Astrocyte (in vitro differentiated cells and primary cell): ENCODE measurements at regions not wholly inside any gene's neighbourhood (a gene's known extent, or its start where the extent isn't known, plus 50 kb on each side); places are given as distances from the start of the nearest gene placed in this dataset.

ENCODE experiments used
- DNase-seq: peaks from one replicate; pipeline ENCODE4 v3.0.0-alpha.2; 2010; ENCODE audit warnings: low read depth
- FAIRE-seq: peaks from 2 replicates; lab custom pipeline; 2011; peaks lifted over from hg19 to GRCh38; lab: Jason Lieb, UNC
- H2AFZ ChIP-seq: 2 replicates; pipeline ENCODE4 v1.6.0; 2012; ENCODE audit warnings: low read depth, low read length, inconsistent platforms
- H3K27ac ChIP-seq: 2 replicates; pipeline ENCODE4 v1.5.1; 2011; ENCODE audit warnings: low read depth, low read length, inconsistent platforms
- H3K27me3 ChIP-seq: 2 replicates; pipeline ENCODE4 v1.6.0; 2011; ENCODE audit warnings: low read length, inconsistent platforms; ENCODE audit not compliant: insufficient read depth
- H3K36me3 ChIP-seq: 2 replicates; pipeline ENCODE4 v1.5.1; 2011; ENCODE audit warnings: low read length, inconsistent platforms; ENCODE audit not compliant: insufficient read depth
- H3K4me1 ChIP-seq: 2 replicates; pipeline ENCODE4 v1.5.1; 2011; ENCODE audit warnings: low read length, inconsistent platforms; ENCODE audit not compliant: insufficient read depth
- H3K4me2 ChIP-seq: 2 replicates; pipeline ENCODE4 v1.6.0; 2012; ENCODE audit warnings: low read length, inconsistent platforms
- H3K4me3 ChIP-seq: 2 replicates; pipeline ENCODE4 v1.5.1; 2011; ENCODE audit warnings: low read depth, mild to moderate bottlenecking, low read length, inconsistent platforms; ENCODE audit not compliant: insufficient read depth
- H3K79me2 ChIP-seq: 2 replicates; pipeline ENCODE4 v1.6.0; 2012; ENCODE audit warnings: mild to moderate bottlenecking, low read length, inconsistent platforms; ENCODE audit not compliant: insufficient read depth
- H3K9ac ChIP-seq: 2 replicates; pipeline ENCODE4 v1.6.0; 2012; ENCODE audit warnings: mild to moderate bottlenecking, low read length, inconsistent platforms
- H3K9me3 ChIP-seq: 2 replicates; pipeline ENCODE4 v1.5.1; 2012; ENCODE audit warnings: low read depth, mild to moderate bottlenecking, low read length, inconsistent platforms; ENCODE audit not compliant: insufficient read depth
- H4K20me1 ChIP-seq: 2 replicates; pipeline ENCODE4 v1.6.0; 2012; ENCODE audit warnings: low read length, inconsistent platforms; ENCODE audit not compliant: insufficient read depth
- H3K27ac Mint-ChIP-seq: one replicate; pipeline ENCODE4 v1.8.0; 2021; ENCODE audit warnings: mild to moderate bottlenecking, mixed read lengths; ENCODE audit not compliant: unreplicated experiment
- H3K27me3 Mint-ChIP-seq: one replicate; pipeline ENCODE4 v1.8.0; 2021; ENCODE audit warnings: low read depth, mixed read lengths; ENCODE audit not compliant: unreplicated experiment
- H3K36me3 Mint-ChIP-seq: one replicate; pipeline ENCODE4 v1.8.0; 2021; ENCODE audit warnings: low read depth, mixed read lengths; ENCODE audit not compliant: unreplicated experiment
- H3K4me1 Mint-ChIP-seq: one replicate; pipeline ENCODE4 v1.8.0; 2021; ENCODE audit warnings: low read depth, mixed read lengths; ENCODE audit not compliant: unreplicated experiment
- H3K4me3 Mint-ChIP-seq: one replicate; pipeline ENCODE4 v1.8.0; 2021; ENCODE audit warnings: mild to moderate bottlenecking, moderate library complexity, mixed read lengths; ENCODE audit not compliant: unreplicated experiment
- H3K9me3 Mint-ChIP-seq: one replicate; pipeline ENCODE4 v1.8.0; 2021; ENCODE audit warnings: mild to moderate bottlenecking, mixed read lengths; ENCODE audit not compliant: unreplicated experiment
- EZH2 ChIP-seq: IDR thresholded peaks from 2 replicates; pipeline ENCODE4 v1.6.1; 2012; ENCODE audit warnings: mild to moderate bottlenecking, low read length, inconsistent platforms; ENCODE audit not compliant: insufficient read depth
- TF ChIP-seq, protein P1 (sequence below): IDR thresholded peaks from 2 replicates; pipeline ENCODE4 v1.5.1; 2011; ENCODE audit warnings: low read depth, mild to moderate bottlenecking, inconsistent platforms, low read length, moderate library complexity; ENCODE audit not compliant: insufficient read depth

GRCh38 chr2:8255448-8255800, 426.4 kb upstream of the ID2 start:
- Mint-ChIP-seq H3K4me1 (peaks cover 2% of the 10 kb centered on the region), H3K27ac (no peak overlapping the region)
- H2AFZ ChIP-seq = no peak overlapping the region

GRCh38 chr2:8256905-8257304, 425.0 kb upstream of the ID2 start:
- Histone ChIP-seq H3K36me3 (no peaks in the 10 kb centered on the region), H2AFZ (no peak overlapping the region), H3K79me2 (no peaks in the 10 kb centered on the region), H3K27ac (no peak overlapping the region), H3K9me3 (no peaks in the 10 kb centered on the region), H3K4me3 (no peak overlapping the region), H3K9ac (no peak overlapping the region), H3K4me1 (no peaks in the 10 kb centered on the region), H3K27me3 (no peaks in the 10 kb centered on the region), H3K4me2 (no peak overlapping the region), H4K20me1 (no peaks in the 10 kb centered on the region)
- peaks cover 8% of the 10 kb centered on the region for H3K27me3 Mint-ChIP-seq
- TF ChIP-seq, protein P1, sequence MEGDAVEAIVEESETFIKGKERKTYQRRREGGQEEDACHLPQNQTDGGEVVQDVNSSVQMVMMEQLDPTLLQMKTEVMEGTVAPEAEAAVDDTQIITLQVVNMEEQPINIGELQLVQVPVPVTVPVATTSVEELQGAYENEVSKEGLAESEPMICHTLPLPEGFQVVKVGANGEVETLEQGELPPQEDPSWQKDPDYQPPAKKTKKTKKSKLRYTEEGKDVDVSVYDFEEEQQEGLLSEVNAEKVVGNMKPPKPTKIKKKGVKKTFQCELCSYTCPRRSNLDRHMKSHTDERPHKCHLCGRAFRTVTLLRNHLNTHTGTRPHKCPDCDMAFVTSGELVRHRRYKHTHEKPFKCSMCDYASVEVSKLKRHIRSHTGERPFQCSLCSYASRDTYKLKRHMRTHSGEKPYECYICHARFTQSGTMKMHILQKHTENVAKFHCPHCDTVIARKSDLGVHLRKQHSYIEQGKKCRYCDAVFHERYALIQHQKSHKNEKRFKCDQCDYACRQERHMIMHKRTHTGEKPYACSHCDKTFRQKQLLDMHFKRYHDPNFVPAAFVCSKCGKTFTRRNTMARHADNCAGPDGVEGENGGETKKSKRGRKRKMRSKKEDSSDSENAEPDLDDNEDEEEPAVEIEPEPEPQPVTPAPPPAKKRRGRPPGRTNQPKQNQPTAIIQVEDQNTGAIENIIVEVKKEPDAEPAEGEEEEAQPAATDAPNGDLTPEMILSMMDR = no peak
- no peak for DNase-seq
- FAIRE-seq = no peak
- peaks cover 2% of the 10 kb centered on the region for H3K4me1 Mint-ChIP-seq
- H3K9me3 Mint-ChIP-seq = no peaks in the 10 kb centered on the region
- no peaks in the 10 kb centered on the region for H3K36me3 Mint-ChIP-seq
- no peak overlapping the region for H3K27ac Mint-ChIP-seq
- no peak overlapping the region for H3K4me3 Mint-ChIP-seq

More at GRCh38 chr2:8255448-8255800, 426.4 kb upstream of the ID2 start:
- Mint-ChIP-seq H3K36me3 (no peaks in the 10 kb centered on the region), H3K9me3 (no peaks in the 10 kb centered on the region), H3K27me3 (peaks cover 4% of the 10 kb centered on the region), H3K4me3 (no peak overlapping the region)
- DNase-seq (no peak), FAIRE-seq (no peak)
- H3K4me1 ChIP-seq = no peaks in the 10 kb centered on the region
- no peak overlapping the region for H3K4me2 ChIP-seq
- no peaks in the 10 kb centered on the region for H3K36me3 ChIP-seq
- no peak overlapping the region for H3K27ac ChIP-seq
- H3K9me3 ChIP-seq = no peaks in the 10 kb centered on the region
- TF ChIP-seq, protein P1 = no peak
- TF ChIP-seq EZH2 = no peak
- no peaks in the 10 kb centered on the region for H4K20me1 ChIP-seq
- no peaks in the 10 kb centered on the region for H3K27me3 ChIP-seq
- H3K4me3 ChIP-seq = no peak overlapping the region
- H3K79me2 ChIP-seq = no peaks in the 10 kb centered on the region
- H3K9ac ChIP-seq = no peak overlapping the region

DNA sequence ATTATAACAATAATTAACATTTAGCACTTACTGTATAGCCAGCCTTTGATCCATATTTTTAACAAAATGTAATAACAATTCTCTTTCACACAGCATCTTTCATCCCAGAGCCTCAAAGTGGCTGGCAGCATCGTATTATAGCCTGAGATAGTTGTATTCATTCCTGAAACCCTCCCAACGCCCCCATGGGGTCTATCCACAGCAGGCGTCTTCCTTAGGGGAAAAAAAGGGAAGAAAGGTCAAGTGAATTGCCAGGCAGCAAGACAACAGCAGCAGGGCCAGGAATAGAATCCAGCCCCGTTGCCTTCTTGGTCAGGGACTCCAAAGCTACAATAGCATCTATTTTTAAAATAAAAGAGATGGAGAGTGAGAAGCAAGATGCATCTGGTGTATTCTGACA, 424.4 kb upstream of the ID2 start:
- no peaks in the 10 kb centered on the region for H3K36me3 ChIP-seq

More for the DNA sequence above, 424.4 kb upstream of the ID2 start:
- no peaks in the 10 kb centered on the region for H3K36me3 Mint-ChIP-seq
- no peaks in the 10 kb centered on the region for H3K9me3 Mint-ChIP-seq
- peaks cover 8% of the 10 kb centered on the region for H3K27me3 Mint-ChIP-seq
- no peak overlapping the region for H3K4me3 Mint-ChIP-seq
- Histone ChIP-seq H4K20me1 (no peaks in the 10 kb centered on the region), H3K27me3 (no peaks in the 10 kb centered on the region), H3K4me2 (no peak overlapping the region), H3K4me3 (no peak overlapping the region), H3K9me3 (no peaks in the 10 kb centered on the region), H3K9ac (no peak overlapping the region), H2AFZ (no peak overlapping the region), H3K4me1 (no peaks in the 10 kb centered on the region), H3K79me2 (no peaks in the 10 kb centered on the region), H3K27ac (no peak overlapping the region)
- FAIRE-seq (no peak), DNase-seq (no peak)
- peaks cover 2% of the 10 kb centered on the region for H3K4me1 Mint-ChIP-seq
- TF ChIP-seq, protein P1 = no peak
- TF ChIP-seq EZH2 = no peak
- no peak overlapping the region for H3K27ac Mint-ChIP-seq
